OCI-LY7 (cell line): ENCODE measurements at regions not wholly inside any gene's neighbourhood (a gene's known extent, or its start where the extent isn't known, plus 50 kb on each side); places are given as distances from the start of the nearest gene placed in this dataset.

Experiments used
- BruUV-seq: library from RNA; stranded (reverse); fragments of 400-500 nt; replicated peaks from 2 replicates; lab custom pipeline; 2021; lab: Mats Ljungman, UMichigan
- CTCF ChIA-PET: fragments of 300-600 bp; sonication (Branson Sonifier 250); formaldehyde crosslinking; loops from one replicate; lab custom pipeline; 2022; ENCODE audit warnings: antibody characterized with exemption; ENCODE audit not compliant: unreplicated experiment; lab: Charles Lee
- POLR2A ChIA-PET: fragments of 300-600 bp; sonication (Branson Sonifier 250); formaldehyde crosslinking; loops from one replicate; lab custom pipeline; 2022; ENCODE audit warnings: antibody characterized with exemption; lab: Charles Lee
- DNase-seq: peaks from one replicate; pipeline ENCODE4 v3.0.0-alpha.2; 2015; ENCODE audit warnings: low spot score
- H2AFZ ChIP-seq: fragments of 200-600 bp; sonication (generic), shearing (Covaris generic); 2 replicates; pipeline ENCODE4 v1.6.1; 2014; ENCODE audit warnings: mild to moderate bottlenecking, antibody characterized with exemption, low read length, moderate library complexity
- H3K27ac ChIP-seq: fragments of 200-600 bp; sonication (generic); 2 replicates; pipeline ENCODE4 v1.5.1; 2014; ENCODE audit warnings: mixed run types, low read depth, mild to moderate bottlenecking, moderate library complexity, low read length, inconsistent platforms; ENCODE audit not compliant: poor library complexity, severe bottlenecking
- H3K36me3 ChIP-seq: fragments of 200-600 bp; sonication (generic); 2 replicates; pipeline ENCODE4 v1.6.1; 2014; ENCODE audit warnings: mild to moderate bottlenecking, antibody characterized with exemption, low read length, moderate library complexity, mixed read lengths; ENCODE audit not compliant: insufficient read depth
- H3K4me1 ChIP-seq: fragments of 200-600 bp; sonication (generic); 2 replicates; pipeline ENCODE4 v1.5.1; 2014; ENCODE audit warnings: mild to moderate bottlenecking, low read length; ENCODE audit not compliant: insufficient read depth, poor library complexity, severe bottlenecking
- H3K4me2 ChIP-seq: fragments of 200-600 bp; sonication (generic); 2 replicates; pipeline ENCODE4 v1.6.1; 2014; ENCODE audit warnings: mild to moderate bottlenecking, low read length
- H3K4me3 ChIP-seq: fragments of 200-600 bp; sonication (generic); 2 replicates; pipeline ENCODE4 v1.5.1; 2014; ENCODE audit warnings: mild to moderate bottlenecking, low read depth, low read length; ENCODE audit not compliant: poor library complexity, severe bottlenecking
- H3K79me2 ChIP-seq: fragments of 200-600 bp; sonication (generic); 2 replicates; pipeline ENCODE4 v1.6.1; 2016; ENCODE audit warnings: low read depth, mild to moderate bottlenecking, low read length, moderate library complexity, mixed read lengths; ENCODE audit not compliant: insufficient read depth
- H3K9me2 ChIP-seq: fragments of 200-600 bp; sonication (generic); 2 replicates; pipeline ENCODE4 v1.6.1; 2016; ENCODE audit warnings: mild to moderate bottlenecking, low read length, mixed read lengths; ENCODE audit not compliant: insufficient read depth
- H3K9me3 ChIP-seq: fragments of 200-600 bp; sonication (generic); 2 replicates; pipeline ENCODE4 v1.6.1; 2014; ENCODE audit warnings: mild to moderate bottlenecking, mixed run types, low read length, mixed read lengths
- H4K20me1 ChIP-seq: fragments of 200-600 bp; sonication (generic); 2 replicates; pipeline ENCODE4 v1.6.1; 2014; ENCODE audit warnings: mild to moderate bottlenecking, antibody characterized with exemption, low read length, moderate library complexity, mixed read lengths; ENCODE audit not compliant: insufficient read depth
- EZH2phosphoT487 ChIP-seq: fragments of 200-600 bp; sonication (generic); IDR thresholded peaks from 2 replicates; pipeline ENCODE4 v1.6.1; 2018; ENCODE audit warnings: low read depth, borderline replicate concordance, mild to moderate bottlenecking, mixed run types, antibody characterized with exemption, low read length, moderate library complexity, mixed read lengths
- intact Hi-C: fragments of 100-400 bp; cut with micrococcal nuclease; formaldehyde crosslinking; loops from one replicate; pipeline ENCODE4 v1.10.0; 2022; ENCODE audit not compliant: unreplicated experiment
- TF ChIP-seq, protein P1 (sequence below): fragments of 200-600 bp; sonication (generic); conservative IDR thresholded peaks from 2 replicates; pipeline ENCODE4 v1.5.1; 2014; ENCODE audit warnings: mild to moderate bottlenecking, antibody characterized with exemption, low read length, moderate library complexity, mixed read lengths

DNA sequence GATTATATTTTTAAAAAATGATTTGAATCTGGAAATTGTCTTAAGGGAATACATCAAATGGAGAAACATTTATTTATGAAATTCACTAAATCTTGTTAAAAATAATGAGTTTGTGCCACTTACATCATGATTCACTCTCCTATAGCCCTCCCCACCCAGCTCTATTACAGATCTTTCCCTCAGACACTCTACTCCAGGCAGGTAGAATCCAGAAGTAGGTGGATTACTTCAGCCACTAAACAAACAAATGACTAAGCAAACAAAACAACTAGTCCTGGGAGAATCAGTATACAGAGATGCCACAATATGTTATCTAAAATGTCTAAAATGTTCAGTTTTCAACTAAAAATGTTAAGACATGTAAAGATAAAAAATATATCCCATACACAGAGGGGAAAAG is 608.1 kb upstream of the UBE2E2 start:
- ChIA-PET CTCF (no interaction called here), POLR2A (interaction anchor here (0.7 to 0.9 kb wide), 2 partner anchors 10 to 209 kb away, joined by 3 read pairs; no protein-coding TSS in a partner anchor)
- no peaks in the 10 kb centered on the region for H3K9me2 ChIP-seq
- no peak overlapping the region for H2AFZ ChIP-seq
- no peak overlapping the region for H3K27ac ChIP-seq
- DNase-seq: no peak
- no peaks in the 10 kb centered on the region for H4K20me1 ChIP-seq
- no peak overlapping the region for H3K4me2 ChIP-seq
- H3K79me2 ChIP-seq: no peaks in the 10 kb centered on the region
- H3K36me3 ChIP-seq: no peaks in the 10 kb centered on the region
- H3K4me3 ChIP-seq: no peak overlapping the region
- TF ChIP-seq EZH2phosphoT487: no peak
- TF ChIP-seq, protein P1, sequence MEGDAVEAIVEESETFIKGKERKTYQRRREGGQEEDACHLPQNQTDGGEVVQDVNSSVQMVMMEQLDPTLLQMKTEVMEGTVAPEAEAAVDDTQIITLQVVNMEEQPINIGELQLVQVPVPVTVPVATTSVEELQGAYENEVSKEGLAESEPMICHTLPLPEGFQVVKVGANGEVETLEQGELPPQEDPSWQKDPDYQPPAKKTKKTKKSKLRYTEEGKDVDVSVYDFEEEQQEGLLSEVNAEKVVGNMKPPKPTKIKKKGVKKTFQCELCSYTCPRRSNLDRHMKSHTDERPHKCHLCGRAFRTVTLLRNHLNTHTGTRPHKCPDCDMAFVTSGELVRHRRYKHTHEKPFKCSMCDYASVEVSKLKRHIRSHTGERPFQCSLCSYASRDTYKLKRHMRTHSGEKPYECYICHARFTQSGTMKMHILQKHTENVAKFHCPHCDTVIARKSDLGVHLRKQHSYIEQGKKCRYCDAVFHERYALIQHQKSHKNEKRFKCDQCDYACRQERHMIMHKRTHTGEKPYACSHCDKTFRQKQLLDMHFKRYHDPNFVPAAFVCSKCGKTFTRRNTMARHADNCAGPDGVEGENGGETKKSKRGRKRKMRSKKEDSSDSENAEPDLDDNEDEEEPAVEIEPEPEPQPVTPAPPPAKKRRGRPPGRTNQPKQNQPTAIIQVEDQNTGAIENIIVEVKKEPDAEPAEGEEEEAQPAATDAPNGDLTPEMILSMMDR: no peak
- BruUV-seq: no TSS peak
- intact Hi-C loops: no loop called here
- no peaks in the 10 kb centered on the region for H3K9me3 ChIP-seq
- H3K4me1 ChIP-seq: no peaks in the 10 kb centered on the region

DNA sequence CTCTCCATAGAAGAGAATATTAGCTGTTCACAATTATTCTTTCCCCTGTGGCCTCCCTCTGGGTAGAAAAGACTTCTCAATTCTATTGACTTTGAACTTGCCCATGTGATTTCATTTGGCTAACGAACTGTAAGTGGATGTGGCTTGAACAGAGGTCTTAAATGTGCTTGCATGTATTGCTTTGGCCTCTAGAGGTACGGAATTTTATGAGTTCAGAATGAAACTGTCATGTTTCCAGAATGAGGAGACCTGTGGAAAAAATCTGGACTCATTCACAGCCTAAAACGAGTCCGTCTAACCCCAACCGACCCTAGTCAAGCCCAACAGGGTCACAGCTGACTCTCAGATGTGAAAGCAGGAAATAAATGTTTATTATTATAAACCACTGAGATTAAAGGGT is 596.7 kb upstream of the UBE2E2 start:
- Histone ChIP-seq H3K9me3 (no peaks in the 10 kb centered on the region), H3K4me3 (no peak overlapping the region), H3K79me2 (no peaks in the 10 kb centered on the region), H3K4me2 (no peak overlapping the region), H3K9me2 (no peaks in the 10 kb centered on the region), H2AFZ (no peak overlapping the region), H3K4me1 (no peaks in the 10 kb centered on the region), H3K27ac (no peak overlapping the region), H3K36me3 (no peaks in the 10 kb centered on the region), H4K20me1 (no peaks in the 10 kb centered on the region)
- no TSS peak for BruUV-seq
- CTCF ChIA-PET: no interaction called here
- intact Hi-C loops: no loop called here
- POLR2A ChIA-PET: no interaction called here
- DNase-seq: no peak
- TF ChIP-seq EZH2phosphoT487: no peak
- TF ChIP-seq, protein P1: no peak

DNA sequence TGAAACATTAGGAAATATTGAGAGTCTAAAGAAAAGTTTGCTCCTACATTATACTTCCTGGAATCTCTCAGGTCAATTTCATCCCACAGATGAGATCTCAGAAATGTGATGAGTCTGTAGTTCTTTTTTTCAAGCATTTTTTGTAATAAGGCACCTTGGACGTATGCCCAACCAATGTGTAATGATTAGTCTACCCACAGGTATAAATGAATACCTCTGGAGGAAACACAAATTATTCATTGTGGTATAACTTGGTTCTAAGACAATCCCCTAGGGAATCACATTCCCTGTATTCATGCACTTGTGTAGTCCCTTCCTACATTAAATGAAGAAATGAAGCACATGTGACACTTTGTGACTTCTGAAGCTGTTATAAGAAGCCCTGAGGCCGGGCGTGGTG is 596.2 kb upstream of the UBE2E2 start:
- H3K79me2 ChIP-seq: no peaks in the 10 kb centered on the region
- TF ChIP-seq, protein P1: no peak
- TF ChIP-seq EZH2phosphoT487: no peak
- H3K9me2 ChIP-seq: no peaks in the 10 kb centered on the region
- intact Hi-C loops: no loop called here
- H3K9me3 ChIP-seq: no peaks in the 10 kb centered on the region
- DNase-seq: no peak
- no peak overlapping the region for H3K4me3 ChIP-seq
- POLR2A ChIA-PET: no interaction called here
- no peaks in the 10 kb centered on the region for H3K36me3 ChIP-seq
- BruUV-seq: no TSS peak
- no peaks in the 10 kb centered on the region for H4K20me1 ChIP-seq
- no peaks in the 10 kb centered on the region for H3K4me1 ChIP-seq
- CTCF ChIA-PET: no interaction called here
- H2AFZ ChIP-seq: no peak overlapping the region
- no peak overlapping the region for H3K4me2 ChIP-seq
- H3K27ac ChIP-seq: no peak overlapping the region
